GM21717 (cell line): ENCODE measurements at regions not wholly inside any gene's neighbourhood (a gene's known extent, or its start where the extent isn't known, plus 50 kb on each side); places are given as distances from the start of the nearest gene placed in this dataset.

ENCODE experiments used
- ATAC-seq: cut with Tn5 transposase; IDR thresholded peaks from one replicate; pipeline ENCODE4 v1.9.1; 2021; ENCODE audit warnings: mild to moderate bottlenecking, moderate library complexity; ENCODE audit not compliant: unreplicated experiment

DNA sequence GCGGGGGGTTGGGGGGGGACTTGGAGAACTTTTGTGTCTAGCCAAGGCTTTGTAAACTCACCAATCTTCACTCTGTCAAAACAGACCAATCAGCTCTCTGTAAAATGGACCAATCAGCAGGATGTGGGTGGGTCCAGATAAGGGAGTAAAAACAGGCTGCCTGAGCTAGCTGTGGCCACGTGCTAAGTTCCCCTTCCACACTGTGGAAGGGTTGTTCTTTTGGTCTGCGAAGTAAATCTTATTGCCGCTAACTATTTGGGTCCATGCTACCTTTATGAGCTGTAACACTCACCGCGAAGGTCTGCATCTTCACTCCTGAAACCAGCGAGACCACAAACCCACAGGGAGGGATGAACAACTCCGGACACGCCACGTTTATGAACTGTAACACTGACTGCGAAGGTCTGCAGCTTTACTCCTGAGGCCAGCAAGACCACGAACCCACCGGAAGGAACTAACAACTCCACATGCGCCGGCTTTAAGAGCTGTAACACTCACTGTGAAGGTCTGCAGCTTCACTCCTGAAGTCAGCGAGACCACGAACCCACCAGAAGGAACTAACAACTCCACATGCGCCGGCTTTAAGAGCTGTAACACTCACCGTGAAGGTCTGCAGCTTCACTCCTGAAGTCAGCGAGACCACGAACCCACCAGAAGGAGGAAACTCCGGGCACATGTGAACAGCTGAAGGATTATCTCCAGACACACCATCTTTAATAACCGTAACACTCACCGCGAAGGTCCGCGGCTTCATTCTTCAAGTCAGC is 186.6 kb downstream of the ID4 start:
- ATAC-seq, result peak; percentile 76

DNA sequence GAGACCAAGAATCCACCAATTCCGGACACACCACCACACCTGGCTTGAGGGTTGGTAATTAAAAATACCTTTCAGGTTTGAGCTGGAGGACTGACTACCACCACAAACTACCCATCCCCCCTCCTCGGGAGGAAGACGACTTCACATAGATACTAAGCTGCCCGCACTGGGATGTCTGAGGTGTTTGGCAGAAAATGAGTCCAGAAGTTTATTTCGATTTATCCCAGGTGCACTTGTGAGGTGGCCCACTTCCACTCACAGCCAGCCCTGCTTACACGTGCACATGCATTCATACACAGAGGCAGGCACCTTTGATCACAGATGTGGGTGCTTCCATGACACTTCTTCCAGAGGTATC is 187.1 kb downstream of the ID4 start:
- peak; percentile 13 for ATAC-seq

DNA sequence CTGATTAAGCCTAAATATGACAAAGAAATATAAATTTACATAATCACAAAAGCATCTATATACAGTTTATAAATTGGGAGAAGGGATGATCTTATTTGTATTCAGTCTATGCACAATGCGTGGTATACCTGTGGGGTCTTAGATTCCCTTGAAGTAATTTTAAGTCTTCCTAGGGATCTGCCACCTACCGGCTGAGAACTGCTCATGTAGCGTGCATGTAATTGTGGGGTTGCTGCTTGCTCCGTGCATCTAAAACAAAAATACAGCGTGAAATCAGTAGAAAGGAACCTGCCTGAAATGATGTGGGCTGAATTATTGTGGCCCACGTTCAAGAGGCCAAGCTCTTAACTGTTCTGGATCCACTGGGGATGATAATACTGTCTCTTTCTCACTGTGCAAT is 187.3 kb downstream of the MBOAT1 start:
- no peak for ATAC-seq

DNA sequence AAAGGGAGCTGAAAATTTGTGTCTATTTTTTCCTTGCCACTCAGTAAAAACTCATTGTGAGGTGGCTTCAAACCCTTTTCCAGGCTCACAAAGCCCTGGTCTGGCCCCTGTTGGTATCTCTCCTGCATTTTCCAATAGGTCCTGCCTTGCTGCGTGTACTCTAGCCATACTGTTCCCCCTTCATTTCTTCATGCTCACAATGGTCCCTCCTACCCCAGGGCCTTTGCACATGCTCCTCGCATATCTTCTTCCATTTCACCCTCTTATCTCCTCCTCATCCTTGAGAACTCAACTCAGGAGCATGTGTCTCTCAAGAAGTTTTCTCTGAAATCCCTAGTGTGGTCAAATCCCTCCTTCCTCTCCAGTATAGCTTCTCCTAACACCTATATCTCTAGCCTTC is 186.6 kb downstream of the MBOAT1 start:
- ATAC-seq, result no peak

DNA sequence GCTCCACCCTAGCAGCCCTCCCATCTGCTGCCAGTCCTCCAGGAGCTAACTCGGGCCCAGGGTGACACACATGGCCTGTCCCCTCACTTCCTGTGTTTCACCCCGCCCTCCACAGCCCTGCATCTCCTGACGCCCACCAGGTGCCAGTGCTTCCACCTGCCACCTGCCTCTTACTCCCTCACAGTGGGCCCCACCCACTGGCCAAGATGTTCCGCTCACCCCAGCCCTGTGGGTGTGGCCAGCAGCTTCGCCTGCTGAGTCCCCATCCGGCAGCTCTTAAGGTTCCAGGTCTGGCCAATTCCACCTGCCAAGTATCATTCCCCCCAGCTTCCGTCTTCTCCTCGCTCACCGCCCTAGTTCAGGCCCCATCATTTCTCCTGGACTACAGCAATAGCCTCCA is 184.1 kb downstream of the MBOAT1 start:
- ATAC-seq, result no peak

DNA sequence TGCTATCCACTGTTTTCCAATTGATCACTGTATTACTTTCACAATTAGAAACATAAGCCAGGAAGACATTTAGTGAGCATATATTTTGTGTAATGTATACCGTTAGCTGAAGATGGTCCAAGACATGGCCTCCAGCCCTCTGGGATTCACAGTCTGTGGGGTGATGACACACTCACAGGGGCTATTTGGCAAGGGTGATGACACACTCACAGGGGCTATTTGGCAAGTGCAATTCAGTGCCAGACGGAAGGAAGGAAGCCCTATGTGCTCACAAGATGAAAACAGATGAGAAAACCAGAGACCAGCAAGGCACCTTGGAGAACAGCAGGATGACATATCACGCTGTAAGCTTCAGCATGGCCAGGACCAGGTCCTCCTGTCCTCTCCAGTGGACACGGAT is 183.7 kb downstream of the MBOAT1 start:
- ATAC-seq, result no peak

DNA sequence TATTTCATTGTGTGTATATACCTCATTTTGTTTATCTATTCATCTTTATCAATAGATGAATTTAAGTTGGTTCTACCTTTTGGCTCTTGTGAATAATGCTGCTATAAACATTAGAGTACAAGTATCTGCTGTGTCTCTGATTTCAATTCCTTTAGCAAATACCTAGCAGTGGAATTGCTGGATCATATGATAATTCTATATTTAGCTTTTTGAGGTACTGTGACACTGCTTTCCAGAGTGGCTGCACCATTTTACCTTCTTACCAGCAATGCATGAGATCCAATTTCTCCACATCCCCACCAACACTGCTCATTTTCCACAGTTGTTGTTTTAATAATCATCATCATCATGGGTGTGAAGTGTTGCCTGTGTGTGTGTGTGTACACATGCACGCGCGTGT is 182.3 kb downstream of the MBOAT1 start:
- no peak for ATAC-seq

DNA sequence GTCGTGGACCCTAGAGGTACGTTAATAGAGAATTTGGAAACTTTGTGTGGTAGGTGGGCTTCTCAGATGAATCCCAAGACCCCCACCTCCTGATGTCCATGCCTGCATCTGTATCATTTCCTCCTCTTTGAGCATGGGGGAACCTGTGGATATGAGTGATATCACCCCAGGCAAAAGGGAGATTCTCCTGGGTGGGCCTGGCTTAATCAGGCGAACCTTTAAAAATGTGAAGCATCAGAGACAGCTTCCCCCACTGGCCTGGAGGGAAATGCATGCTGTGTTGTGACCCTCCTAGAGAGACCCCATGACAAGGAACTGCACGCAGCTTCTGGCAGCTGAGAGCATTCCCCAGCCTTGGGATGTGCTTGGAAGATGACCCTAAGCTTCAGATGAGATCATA is 180.9 kb downstream of the MBOAT1 start:
- no peak for ATAC-seq

DNA sequence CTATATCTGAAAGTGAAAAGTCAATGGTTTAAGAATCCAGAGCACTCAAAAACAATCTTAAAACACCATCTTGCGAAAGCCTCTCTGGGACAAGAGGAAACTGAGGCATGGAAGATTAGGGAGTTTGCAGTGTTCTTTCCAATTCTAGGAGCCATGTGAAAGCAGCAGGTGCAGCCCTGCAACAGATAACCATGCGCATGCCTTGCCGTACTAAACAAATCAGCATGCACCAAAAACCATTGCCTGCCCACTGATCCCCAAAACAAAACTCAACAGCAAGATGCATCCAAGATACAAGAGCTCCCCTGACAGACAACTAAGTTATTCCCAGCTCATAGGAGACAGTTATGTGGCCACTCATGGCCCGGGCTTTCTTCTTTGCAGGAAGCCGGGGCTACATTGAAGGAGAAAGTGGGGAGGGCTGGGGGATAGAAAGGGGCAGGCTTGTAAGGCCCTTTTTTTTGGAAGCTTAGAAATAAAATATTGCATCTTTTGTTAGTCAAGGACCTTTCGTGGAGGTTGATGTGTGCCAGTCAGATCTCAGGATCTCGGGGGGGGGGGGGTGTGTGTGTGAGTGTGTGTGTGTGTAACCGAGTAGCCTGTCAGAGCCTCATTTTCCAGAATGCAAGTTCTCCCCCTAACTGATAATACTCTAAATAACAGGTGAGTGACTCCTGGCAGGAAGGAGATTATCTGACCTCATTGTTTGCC is 178.4 kb downstream of the MBOAT1 start:
- ATAC-seq, result no peak

DNA sequence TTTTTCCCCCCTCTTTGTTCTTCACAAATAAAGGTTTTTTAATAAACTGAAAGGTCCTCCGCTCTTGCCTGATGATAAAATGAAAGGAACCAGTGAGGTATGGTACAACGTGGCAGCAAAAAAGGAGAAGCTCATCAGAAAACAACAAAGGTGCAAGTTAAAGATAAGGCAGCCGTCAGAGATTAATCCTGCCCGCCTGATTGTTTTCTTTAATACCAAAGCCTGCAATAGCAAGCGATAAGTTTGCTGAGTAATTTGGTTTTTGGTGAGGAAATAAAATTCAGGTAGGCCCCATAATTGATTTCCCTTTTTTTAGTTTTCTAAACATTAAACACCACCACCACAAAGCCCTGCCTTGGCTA is 177.9 kb downstream of the MBOAT1 start:
- no peak for ATAC-seq

DNA sequence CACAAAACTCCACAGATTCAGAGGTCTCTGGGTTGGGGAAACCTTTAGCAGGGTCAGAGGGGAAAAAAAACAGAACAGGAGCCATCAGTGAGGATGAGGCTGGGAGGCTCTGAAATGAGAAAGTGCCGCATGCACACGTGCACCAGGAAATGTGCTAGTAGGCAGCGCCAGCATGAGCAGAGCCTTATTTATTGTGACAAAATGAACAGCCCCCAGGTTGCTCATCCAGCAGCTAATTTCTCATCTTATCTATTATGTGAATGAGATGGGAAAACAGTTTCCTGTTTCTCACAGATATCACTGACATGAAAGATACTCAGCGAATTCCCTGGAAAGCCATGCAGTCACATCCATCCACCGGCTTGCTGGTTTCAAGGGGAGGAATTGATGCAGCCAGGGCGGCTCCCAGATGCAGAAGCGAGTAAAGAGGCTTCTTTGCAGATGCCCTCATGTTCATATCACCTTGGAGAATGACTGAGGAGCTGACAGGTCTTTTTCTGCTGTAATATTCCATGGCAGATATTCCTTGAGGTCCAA is 176.1 kb downstream of the MBOAT1 start:
- no peak for ATAC-seq

DNA sequence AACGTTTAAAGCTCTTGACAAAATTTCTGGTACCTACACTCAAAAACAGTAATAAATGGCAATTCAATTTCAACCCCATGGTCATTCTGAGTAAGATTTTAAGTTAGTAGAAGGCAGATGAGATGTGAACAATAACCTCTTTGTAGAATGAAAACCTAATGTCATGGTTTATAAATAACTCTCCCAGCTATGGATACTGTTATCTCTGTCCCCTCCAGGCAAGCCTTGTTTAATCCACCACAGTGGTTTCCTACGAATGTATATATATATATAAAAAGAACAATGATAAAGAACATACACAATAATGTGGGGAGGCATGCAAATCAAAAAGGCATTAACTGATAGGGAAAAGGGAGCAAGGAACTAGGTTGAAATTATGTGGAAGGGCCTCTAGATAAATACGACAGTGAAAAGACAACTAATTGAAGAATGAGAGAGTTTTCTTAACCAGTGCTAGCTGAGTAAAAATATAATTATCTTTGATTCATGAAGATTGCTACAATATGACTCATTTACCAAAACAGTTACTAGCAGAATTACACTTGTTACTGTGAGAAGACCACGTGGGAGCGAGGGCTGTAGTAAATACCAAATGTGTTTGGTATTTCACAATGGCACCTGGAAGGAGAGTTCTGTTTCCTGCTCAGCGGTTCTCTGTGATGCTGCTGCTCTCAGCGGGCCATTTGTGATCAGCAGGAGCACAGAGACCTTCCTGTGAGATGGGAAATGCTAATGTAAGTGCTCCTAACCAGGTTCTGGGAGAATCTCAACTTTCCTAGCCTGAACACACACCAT is 173.7 kb downstream of the MBOAT1 start:
- ATAC-seq, result no peak

DNA sequence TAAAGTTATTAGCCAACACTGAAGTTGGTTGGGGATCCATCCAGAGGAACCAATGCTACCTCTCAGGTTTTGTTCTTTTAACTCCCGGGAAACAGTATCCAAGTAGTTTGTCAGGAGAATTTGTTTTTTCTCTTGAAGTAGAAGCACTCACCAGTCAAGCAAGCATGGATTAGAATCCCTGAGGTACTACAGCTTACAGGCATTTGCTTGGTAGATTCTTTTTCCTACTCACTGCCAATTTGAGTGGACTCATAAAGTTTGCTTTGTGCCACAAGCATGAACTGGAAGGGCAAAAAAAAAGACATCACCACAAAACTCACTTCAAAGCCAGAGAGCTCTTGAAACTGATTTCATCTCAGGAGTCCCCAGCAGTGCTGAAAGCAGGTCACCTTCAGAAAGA is 167.4 kb downstream of the MBOAT1 start:
- no peak for ATAC-seq
